ENCODE measurements at regions not wholly inside any gene's neighbourhood (a gene's known extent, or its start where the extent isn't known, plus 50 kb on each side); places are given as distances from the start of the nearest gene placed in this dataset.

DNA sequence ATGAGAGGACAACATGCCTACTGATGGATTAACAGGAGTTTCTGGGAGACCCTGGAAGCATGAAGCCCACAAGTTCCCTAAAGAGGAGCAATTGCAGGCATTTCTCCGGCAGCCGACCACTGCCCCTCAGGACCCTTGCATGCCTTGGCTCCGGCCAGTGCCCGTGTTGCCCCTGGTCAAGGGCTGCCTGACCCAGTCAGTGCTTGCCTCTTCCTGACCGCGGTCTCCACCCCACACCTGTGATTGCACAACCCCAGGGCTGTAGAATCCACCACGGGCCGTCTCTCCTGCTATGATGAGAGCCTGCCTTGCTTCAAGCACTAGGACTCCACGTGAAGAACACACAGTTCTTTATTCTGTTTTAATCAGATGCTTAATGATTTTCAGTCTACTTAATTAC lies 127.5 kb downstream of the GLI2 start:
- no peaks in the 10 kb centered on the region for H3K9me3 Mint-ChIP-seq
- H3K27ac Mint-ChIP-seq: no peak overlapping the region
- peaks cover 18% of the 10 kb centered on the region for H3K27me3 Mint-ChIP-seq
- H3K4me3 Mint-ChIP-seq: no peak overlapping the region
- ChIA-PET CTCF (no interaction called here), POLR2A (no interaction called here)
- H3K36me3 Mint-ChIP-seq (ENCODE audit: low read depth): no peaks in the 10 kb centered on the region
- DNase-seq: no peak
- no peaks in the 10 kb centered on the region for H3K4me1 Mint-ChIP-seq

DNA sequence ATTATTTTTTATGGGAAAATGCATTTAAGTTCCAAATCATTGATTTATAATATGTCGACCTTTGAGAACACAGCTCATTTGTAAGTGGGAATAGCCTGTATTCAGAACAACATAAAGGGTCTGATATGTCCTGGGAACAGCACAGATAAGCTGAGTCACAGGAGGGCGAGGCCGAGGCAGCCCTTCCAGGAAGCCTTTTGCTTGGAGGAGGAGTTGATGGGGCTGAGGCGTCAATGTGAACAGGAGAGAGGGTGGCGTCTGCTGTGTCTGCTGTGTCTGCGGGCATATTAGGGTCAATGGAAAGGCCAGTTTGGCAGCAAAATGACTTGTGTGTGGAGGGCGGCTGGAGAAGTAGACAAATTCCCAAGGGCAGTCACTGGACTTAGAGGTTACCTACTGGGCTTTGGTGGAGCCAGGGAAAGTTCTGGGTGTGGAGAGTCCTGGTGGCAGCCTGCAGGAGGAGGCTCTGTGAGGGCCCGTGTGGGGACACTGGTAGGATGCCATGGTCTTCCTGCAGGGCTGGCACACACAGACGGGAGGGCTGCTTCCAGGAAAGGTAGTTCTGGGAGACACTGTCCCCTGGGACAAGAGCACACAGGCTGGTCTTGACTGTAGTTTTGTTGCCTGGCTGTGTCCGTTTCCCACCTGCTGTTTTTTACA lies 128.1 kb downstream of the GLI2 start:
- no peak for DNase-seq
- ChIA-PET CTCF (no interaction called here), POLR2A (no interaction called here)
- H3K9me3 Mint-ChIP-seq: no peaks in the 10 kb centered on the region
- no peaks in the 10 kb centered on the region for H3K4me1 Mint-ChIP-seq
- H3K36me3 Mint-ChIP-seq (ENCODE audit: low read depth): no peaks in the 10 kb centered on the region
- H3K27me3 Mint-ChIP-seq: peaks cover 24% of the 10 kb centered on the region
- no peak overlapping the region for H3K4me3 Mint-ChIP-seq
- no peak overlapping the region for H3K27ac Mint-ChIP-seq

DNA sequence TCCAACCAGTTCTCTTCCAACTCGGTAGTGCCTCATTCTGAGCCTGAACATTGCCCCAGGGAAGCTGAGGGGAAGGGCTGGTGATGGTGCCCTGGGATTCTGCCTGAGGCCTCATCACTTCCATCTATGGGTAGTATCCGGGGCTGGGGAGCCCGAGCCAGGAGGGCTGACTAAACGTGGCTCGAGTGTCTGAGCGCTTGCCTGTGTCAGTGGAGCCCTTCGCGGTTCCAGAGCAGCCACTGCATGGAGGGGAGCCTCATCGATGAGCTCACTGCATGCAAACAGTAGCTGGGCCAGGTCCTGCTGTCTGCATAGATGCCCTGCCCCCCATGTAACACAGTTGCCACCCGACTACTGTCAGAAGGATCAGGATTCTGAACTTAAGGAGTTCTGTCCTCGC lies 129.3 kb downstream of the GLI2 start:
- peaks cover 31% of the 10 kb centered on the region for H3K27me3 Mint-ChIP-seq
- DNase-seq: no peak
- no peak overlapping the region for H3K27ac Mint-ChIP-seq
- no peak overlapping the region for H3K4me3 Mint-ChIP-seq
- H3K9me3 Mint-ChIP-seq: no peaks in the 10 kb centered on the region
- CTCF ChIA-PET: no interaction called here
- POLR2A ChIA-PET: no interaction called here
- H3K4me1 Mint-ChIP-seq: no peaks in the 10 kb centered on the region
- no peaks in the 10 kb centered on the region for H3K36me3 Mint-ChIP-seq (ENCODE audit: low read depth)

DNA sequence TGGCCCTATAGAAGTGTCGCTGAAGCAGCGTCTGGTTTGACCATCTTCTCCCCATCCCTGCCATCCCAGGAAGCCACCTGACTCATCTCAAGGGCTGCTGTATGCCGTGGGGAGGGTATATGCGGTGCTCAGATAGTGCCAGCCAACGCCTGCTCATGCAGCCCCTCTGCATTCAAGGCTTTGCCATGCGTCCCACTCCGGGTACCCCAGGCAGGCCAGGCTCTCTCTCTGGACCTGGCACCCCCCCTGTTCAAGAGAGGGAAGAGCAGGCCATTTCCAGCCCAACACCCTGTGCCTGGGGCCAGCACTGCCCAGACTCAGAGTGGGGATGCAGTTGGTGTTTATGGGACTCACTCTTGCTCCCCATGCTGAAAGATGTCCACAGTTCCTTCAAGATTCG lies 130.0 kb downstream of the GLI2 start:
- no peak overlapping the region for H3K4me3 Mint-ChIP-seq
- H3K4me1 Mint-ChIP-seq: no peaks in the 10 kb centered on the region
- POLR2A ChIA-PET: no interaction called here
- CTCF ChIA-PET: no interaction called here
- H3K27ac Mint-ChIP-seq: no peak overlapping the region
- no peaks in the 10 kb centered on the region for H3K9me3 Mint-ChIP-seq
- H3K27me3 Mint-ChIP-seq: peaks cover 33% of the 10 kb centered on the region
- H3K36me3 Mint-ChIP-seq (ENCODE audit: low read depth): no peaks in the 10 kb centered on the region
- DNase-seq: no peak

DNA sequence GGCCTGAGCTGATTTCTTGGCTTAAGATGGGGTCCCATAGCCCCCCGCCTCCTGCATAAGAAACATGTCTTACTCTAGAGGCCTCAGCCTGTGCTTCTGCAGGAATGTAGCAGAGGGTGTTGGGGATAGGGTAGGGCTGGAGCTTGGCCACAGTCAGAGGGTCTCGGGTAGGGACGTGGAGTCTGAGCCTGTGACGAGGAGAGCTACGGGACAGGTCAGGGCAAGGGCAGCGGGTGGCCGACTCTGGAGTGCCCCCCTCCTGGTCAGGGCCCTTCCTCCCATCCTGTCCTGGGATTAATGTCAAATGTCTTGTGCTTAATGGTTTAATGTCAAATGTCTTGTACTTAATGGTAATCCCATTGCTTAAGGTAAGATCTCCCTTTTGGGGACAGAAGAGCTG lies 130.4 kb downstream of the GLI2 start:
- no peak overlapping the region for H3K27ac Mint-ChIP-seq
- peaks cover 33% of the 10 kb centered on the region for H3K27me3 Mint-ChIP-seq
- DNase-seq: no peak
- no peaks in the 10 kb centered on the region for H3K4me1 Mint-ChIP-seq
- H3K4me3 Mint-ChIP-seq: no peak overlapping the region
- no peaks in the 10 kb centered on the region for H3K36me3 Mint-ChIP-seq (ENCODE audit: low read depth)
- no peaks in the 10 kb centered on the region for H3K9me3 Mint-ChIP-seq
- ChIA-PET POLR2A (no interaction called here), CTCF (no interaction called here)

DNA sequence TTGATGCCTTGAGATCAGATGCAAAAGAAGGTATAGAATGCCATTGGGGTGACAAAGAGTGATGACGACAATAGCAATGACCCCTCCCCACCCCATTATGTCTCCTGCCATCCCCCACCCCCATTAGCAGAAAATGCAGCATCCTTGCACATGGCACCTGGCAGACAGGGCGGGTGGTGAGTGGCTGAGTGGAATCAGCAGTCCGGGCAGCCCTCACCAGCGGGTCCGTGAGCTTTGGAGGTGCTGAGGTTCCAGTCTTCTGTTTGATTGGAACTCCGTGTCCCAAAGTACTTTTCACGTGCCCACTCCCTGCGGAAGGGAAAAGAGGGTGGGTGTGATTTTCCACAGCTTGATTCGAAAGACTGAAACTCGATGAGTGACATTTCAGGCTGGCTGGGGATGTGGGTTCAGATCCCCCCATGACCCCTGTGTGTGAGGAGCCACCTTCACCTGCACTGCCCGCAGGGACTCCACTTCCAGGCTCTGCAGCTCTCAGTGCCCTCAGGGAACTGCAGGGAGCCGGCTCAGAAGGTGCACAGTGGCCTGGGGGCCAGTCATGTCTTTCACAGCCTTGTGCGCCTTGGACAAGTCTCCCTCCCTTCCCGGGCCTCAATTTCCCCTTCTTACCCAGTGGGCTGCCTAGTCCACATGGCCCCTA lies 130.9 kb downstream of the GLI2 start:
- DNase-seq: no peak
- ChIA-PET CTCF (no interaction called here), POLR2A (no interaction called here)
- H3K9me3 Mint-ChIP-seq: no peaks in the 10 kb centered on the region
- H3K27ac Mint-ChIP-seq: no peak overlapping the region
- H3K4me3 Mint-ChIP-seq: no peak overlapping the region
- no peaks in the 10 kb centered on the region for H3K36me3 Mint-ChIP-seq (ENCODE audit: low read depth)
- H3K27me3 Mint-ChIP-seq: peaks cover 33% of the 10 kb centered on the region
- no peaks in the 10 kb centered on the region for H3K4me1 Mint-ChIP-seq

DNA sequence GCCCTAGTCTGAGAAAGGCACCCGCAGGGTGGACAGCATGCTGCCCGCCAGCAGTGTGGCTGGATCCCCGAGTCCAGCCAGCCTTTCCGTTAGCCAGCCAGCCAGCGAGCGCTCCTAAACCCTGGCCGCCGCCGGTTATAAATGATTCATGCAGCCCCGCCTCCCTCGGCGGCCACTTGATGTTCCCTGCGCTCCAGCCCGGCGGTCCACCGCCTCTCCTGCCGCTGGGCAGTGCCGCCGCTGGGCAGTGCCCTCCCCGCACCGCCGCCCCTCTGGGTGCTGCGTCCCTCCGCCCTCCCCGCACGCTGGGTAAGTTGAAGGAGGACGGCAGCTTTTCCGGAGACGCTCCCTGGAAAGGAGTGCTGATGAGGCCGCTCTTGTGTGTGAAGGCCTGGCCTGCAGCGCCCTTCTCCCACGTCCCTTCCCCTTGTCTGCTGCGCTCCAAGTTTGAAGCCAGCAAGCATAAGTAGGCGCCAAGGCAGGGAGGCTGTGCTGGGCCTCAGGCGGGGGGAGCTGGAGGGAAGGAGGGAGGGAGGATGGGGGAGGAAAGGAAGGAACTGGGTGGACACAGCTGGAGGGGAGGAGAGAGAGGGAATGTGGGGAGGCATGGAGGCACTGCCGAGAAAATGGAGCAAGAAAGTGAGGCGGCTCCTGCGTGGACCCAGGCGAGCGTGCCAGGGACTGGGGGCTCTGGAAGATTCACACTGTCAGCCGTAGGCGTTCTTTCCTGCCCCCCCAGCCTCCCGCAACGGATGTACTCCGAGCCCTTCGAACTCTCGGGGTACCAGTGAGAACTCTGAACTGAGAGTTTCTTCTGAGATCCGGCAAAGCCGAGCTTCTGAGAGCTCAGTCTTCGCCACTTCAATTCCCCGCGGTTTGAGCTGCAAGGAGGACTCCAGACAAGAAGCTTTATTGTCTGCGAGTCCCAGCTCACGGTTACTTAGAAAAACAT lies 131.9 kb downstream of the GLI2 start:
- POLR2A ChIA-PET: no interaction called here
- CTCF ChIA-PET: no interaction called here
- H3K4me1 Mint-ChIP-seq: no peaks in the 10 kb centered on the region
- H3K27me3 Mint-ChIP-seq: peaks cover 33% of the 10 kb centered on the region
- no peaks in the 10 kb centered on the region for H3K9me3 Mint-ChIP-seq
- no peak for DNase-seq
- H3K36me3 Mint-ChIP-seq (ENCODE audit: low read depth): no peaks in the 10 kb centered on the region
- H3K27ac Mint-ChIP-seq: no peak overlapping the region
- H3K4me3 Mint-ChIP-seq: no peak overlapping the region

DNA sequence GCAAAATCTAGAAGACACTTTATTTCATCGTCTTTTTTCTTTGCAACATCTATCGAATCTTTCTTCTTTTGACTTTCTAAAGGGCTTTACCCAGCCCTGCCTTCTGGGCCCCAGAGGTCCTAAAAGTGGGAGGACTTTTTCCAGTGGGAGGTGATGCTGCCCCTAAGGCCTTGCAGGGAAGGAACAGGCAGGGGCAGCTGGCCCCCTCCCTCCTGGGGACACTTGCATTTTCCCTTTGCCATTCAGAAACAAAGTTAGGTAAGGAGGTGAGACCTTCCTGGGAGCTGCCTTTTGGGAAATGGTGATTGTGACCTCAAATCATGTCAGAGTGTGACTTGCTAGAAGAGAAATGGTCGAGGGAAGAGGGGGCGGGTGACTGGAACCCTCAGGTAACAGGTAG lies 132.7 kb downstream of the GLI2 start:
- H3K4me1 Mint-ChIP-seq: no peaks in the 10 kb centered on the region
- peaks cover 33% of the 10 kb centered on the region for H3K27me3 Mint-ChIP-seq
- no peak overlapping the region for H3K4me3 Mint-ChIP-seq
- no peak for DNase-seq
- H3K36me3 Mint-ChIP-seq (ENCODE audit: low read depth): no peaks in the 10 kb centered on the region
- ChIA-PET CTCF (no interaction called here), POLR2A (no interaction called here)
- H3K9me3 Mint-ChIP-seq: no peaks in the 10 kb centered on the region
- no peak overlapping the region for H3K27ac Mint-ChIP-seq

DNA sequence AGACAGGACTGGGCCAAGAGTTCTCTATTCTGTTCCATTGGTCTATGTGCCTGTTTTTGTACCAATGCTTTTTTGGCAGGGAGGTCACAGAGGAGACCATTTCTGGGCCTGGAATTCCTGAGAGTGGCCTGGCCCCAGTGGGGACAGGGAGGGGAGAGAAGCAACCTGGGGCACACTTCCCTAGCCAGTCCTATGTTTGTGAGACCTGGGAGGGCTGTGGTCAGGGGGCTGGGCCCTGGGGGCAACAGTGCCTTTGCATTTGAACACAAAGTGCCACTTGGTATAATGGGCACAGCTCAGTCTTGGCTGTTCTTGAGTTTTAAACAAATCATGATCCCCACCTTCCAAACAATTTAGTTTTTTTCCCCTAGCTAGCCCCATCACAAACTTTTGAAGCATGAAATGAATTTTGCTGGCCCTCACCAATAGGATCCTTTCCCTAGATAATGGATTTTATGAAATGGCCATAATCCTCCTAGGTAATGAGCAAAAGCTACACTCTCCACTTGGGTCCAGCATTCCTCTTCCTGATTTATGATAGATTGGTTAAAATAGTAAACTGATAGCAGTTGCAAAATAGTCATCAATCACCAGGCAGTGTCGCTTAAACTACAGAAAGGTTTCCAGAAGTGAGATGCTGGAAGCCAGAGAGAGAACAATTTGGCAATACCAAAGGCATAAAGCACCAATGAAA lies 133.5 kb downstream of the GLI2 start:
- Mint-ChIP-seq H3K4me3 (no peak overlapping the region), H3K27ac (no peak overlapping the region), H3K4me1 (no peaks in the 10 kb centered on the region), H3K36me3 (ENCODE audit: low read depth) (no peaks in the 10 kb centered on the region), H3K9me3 (no peaks in the 10 kb centered on the region), H3K27me3 (peaks cover 33% of the 10 kb centered on the region)
- CTCF ChIA-PET: no interaction called here
- no peak for DNase-seq
- POLR2A ChIA-PET: no interaction called here

DNA sequence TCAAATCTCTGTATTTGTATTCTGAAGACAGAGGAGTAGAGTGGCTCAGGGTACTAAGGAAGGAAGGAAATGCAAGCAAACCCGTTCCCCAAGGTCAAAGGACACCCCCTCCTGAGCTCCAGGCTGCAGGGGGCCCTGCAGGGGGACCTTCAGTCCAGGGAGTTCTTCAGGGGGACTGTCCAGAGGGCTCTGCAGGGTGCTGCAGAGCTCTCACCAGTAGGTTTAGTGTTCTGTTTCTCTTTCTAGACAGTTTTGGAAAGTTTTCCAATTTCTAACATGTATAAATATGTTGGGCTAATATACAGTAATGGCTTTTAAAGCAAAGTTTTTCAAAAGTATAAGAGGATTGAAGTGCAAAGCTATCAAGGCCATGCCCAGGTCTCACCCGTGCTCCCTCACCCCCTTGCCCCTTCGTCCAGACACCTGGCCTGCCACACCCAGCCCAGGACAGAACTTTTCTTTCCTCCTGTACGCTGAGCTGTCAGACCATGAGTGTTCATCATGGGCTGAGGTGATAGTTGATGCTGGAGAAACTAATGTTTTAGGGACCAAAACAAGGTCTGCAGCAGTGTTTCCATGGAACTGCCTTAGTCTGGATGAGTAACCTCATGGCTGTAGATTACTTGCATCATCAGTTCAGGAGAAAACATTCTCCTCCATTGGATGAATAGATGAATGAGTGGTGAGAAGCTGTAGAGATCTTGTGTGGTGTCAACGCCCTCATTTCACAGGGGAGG lies 134.2 kb downstream of the GLI2 start:
- H3K27me3 Mint-ChIP-seq: peaks cover 33% of the 10 kb centered on the region
- no peak for DNase-seq
- no peaks in the 10 kb centered on the region for H3K9me3 Mint-ChIP-seq
- POLR2A ChIA-PET: no interaction called here
- no peaks in the 10 kb centered on the region for H3K4me1 Mint-ChIP-seq
- CTCF ChIA-PET: no interaction called here
- H3K4me3 Mint-ChIP-seq: no peak overlapping the region
- H3K36me3 Mint-ChIP-seq (ENCODE audit: low read depth): no peaks in the 10 kb centered on the region
- H3K27ac Mint-ChIP-seq: no peak overlapping the region

DNA sequence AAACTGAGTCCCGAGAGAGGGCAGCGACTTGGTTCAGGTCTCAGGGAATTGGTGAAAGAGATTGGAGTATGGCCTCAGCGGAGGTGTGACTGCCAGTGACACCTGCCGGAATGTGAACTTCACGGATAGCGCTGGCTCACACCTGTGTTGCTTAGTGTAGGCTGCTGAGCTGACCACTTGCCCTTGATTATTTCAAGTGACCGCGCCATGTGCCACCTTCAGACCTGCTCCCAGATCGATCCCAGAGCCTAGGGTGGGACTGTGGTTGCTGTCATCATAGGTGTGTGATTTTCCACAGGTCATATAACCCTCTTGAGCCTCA lies 134.8 kb downstream of the GLI2 start:
- DNase-seq: no peak
- H3K36me3 Mint-ChIP-seq (ENCODE audit: low read depth): no peaks in the 10 kb centered on the region
- no peak overlapping the region for H3K4me3 Mint-ChIP-seq
- ChIA-PET POLR2A (no interaction called here), CTCF (no interaction called here)
- no peaks in the 10 kb centered on the region for H3K9me3 Mint-ChIP-seq
- H3K4me1 Mint-ChIP-seq: no peaks in the 10 kb centered on the region
- H3K27me3 Mint-ChIP-seq: peaks cover 33% of the 10 kb centered on the region
- no peak overlapping the region for H3K27ac Mint-ChIP-seq

DNA sequence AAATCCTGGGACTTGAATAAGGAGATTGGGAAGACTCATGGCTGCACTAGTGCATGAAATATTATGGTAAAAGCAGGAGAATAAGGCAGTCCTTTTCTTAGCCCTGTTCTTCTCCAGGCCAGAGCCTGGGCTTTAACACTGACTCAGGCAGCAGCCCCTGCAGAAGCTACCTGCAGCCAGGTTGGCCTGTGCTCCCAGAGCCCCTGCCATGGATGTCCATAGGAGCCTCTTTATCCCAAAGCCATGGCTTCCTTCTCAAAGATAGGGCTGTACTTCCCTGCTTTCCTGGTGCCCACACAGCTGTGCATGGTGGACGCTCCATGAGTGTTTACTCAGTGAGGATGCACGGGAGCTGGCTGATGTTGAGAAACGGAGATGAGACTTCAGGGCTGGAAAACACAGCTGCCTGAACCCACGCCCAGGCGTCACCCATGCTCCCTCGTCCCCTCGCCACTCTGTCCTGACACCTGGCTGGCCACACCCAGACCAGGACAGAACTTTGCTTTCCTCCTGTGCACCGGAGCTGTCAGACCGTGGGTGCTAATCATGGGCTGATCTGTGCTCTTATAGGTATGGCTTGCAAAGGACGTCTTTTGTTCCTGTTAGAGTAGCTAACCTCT lies 135.5 kb downstream of the GLI2 start:
- Mint-ChIP-seq H3K9me3 (no peaks in the 10 kb centered on the region), H3K4me1 (no peaks in the 10 kb centered on the region), H3K27me3 (peaks cover 31% of the 10 kb centered on the region), H3K36me3 (ENCODE audit: low read depth) (no peaks in the 10 kb centered on the region), H3K4me3 (no peak overlapping the region), H3K27ac (no peak overlapping the region)
- DNase-seq: no peak
- POLR2A ChIA-PET: no interaction called here
- CTCF ChIA-PET: interaction anchor here (0.7 kb wide), 1 partner anchor 190 kb away, joined by 5 read pairs; no protein-coding TSS in a partner anchor
